ENCODE measurements at regions not wholly inside any gene's neighbourhood (a gene's known extent, or its start where the extent isn't known, plus 50 kb on each side); places are given as distances from the start of the nearest gene placed in this dataset.

DNA sequence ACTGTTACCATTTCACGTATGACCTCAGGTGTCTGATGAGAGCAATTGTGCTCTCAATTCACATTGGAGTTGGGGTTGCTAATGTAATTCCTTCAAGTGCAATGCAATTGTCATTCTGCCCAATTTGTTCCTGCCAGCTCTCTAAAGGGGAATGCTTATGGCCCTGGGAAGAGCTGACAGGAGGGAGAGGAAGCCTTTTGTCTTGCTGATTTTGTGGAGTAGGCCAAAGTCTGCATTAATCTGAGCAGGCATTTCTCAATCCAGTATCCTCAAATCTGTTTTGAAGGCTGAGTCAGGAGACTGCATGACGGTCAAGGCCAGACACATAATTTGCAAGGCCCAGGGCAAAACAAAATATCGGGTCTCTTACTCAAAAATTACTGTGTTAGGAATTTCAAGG, 326.4 kb upstream of the SPHKAP start:
- in situ Hi-C loops (cut with HindIII; ENCODE audit: low pct_unique_long_range_greater_than_20kb, low sequenced_read_pairs) (no loop called here), intact Hi-C loops (cut with micrococcal nuclease; ENCODE audit: unreplicated experiment) (no loop called here)
- ATAC-seq: no peak
- ChIA-PET CTCF (no interaction called here), POLR2A (no interaction called here)
- Histone ChIP-seq H3K27ac (ENCODE audit: low read length) (no peak overlapping the region), H3K36me3 (ENCODE audit: control insufficient read depth, insufficient read depth, low read length) (no peaks in the 10 kb centered on the region), H3K4me3 (ENCODE audit: low read depth in 2 of 2, low read length in 2 of 2) (no peak overlapping the region), H3K9me3 (ENCODE audit: control insufficient read depth, insufficient read depth, low read depth, low read length) (no peaks in the 10 kb centered on the region), H3K27me3 (ENCODE audit: control insufficient read depth, insufficient read depth, low read length) (no peaks in the 10 kb centered on the region), H3K4me1 (ENCODE audit: control insufficient read depth, insufficient read depth, low read length) (no peaks in the 10 kb centered on the region)
- no peak for DNase-seq (ENCODE audit: low read depth, low spot score)
- TF ChIP-seq, protein P1, sequence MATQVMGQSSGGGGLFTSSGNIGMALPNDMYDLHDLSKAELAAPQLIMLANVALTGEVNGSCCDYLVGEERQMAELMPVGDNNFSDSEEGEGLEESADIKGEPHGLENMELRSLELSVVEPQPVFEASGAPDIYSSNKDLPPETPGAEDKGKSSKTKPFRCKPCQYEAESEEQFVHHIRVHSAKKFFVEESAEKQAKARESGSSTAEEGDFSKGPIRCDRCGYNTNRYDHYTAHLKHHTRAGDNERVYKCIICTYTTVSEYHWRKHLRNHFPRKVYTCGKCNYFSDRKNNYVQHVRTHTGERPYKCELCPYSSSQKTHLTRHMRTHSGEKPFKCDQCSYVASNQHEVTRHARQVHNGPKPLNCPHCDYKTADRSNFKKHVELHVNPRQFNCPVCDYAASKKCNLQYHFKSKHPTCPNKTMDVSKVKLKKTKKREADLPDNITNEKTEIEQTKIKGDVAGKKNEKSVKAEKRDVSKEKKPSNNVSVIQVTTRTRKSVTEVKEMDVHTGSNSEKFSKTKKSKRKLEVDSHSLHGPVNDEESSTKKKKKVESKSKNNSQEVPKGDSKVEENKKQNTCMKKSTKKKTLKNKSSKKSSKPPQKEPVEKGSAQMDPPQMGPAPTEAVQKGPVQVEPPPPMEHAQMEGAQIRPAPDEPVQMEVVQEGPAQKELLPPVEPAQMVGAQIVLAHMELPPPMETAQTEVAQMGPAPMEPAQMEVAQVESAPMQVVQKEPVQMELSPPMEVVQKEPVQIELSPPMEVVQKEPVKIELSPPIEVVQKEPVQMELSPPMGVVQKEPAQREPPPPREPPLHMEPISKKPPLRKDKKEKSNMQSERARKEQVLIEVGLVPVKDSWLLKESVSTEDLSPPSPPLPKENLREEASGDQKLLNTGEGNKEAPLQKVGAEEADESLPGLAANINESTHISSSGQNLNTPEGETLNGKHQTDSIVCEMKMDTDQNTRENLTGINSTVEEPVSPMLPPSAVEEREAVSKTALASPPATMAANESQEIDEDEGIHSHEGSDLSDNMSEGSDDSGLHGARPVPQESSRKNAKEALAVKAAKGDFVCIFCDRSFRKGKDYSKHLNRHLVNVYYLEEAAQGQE (IDR thresholded peaks at IDR 0.05; ENCODE audit: insufficient read depth in 1 of 2, low read depth in 2 of 2, low read length in 1 of 2): no peak
- TF ChIP-seq TCF7L2 (IDR thresholded peaks at IDR 0.05; ENCODE audit: low read depth, low read length): no peak
- TF ChIP-seq, protein P2, sequence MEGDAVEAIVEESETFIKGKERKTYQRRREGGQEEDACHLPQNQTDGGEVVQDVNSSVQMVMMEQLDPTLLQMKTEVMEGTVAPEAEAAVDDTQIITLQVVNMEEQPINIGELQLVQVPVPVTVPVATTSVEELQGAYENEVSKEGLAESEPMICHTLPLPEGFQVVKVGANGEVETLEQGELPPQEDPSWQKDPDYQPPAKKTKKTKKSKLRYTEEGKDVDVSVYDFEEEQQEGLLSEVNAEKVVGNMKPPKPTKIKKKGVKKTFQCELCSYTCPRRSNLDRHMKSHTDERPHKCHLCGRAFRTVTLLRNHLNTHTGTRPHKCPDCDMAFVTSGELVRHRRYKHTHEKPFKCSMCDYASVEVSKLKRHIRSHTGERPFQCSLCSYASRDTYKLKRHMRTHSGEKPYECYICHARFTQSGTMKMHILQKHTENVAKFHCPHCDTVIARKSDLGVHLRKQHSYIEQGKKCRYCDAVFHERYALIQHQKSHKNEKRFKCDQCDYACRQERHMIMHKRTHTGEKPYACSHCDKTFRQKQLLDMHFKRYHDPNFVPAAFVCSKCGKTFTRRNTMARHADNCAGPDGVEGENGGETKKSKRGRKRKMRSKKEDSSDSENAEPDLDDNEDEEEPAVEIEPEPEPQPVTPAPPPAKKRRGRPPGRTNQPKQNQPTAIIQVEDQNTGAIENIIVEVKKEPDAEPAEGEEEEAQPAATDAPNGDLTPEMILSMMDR (IDR thresholded peaks at IDR 0.05): no peak
- TF ChIP-seq POLR2AphosphoS5 (IDR thresholded peaks at IDR 0.05; ENCODE audit: low read depth, low read length): no peak
- no peak for TF ChIP-seq SIN3A (IDR thresholded peaks at IDR 0.05; ENCODE audit: borderline replicate concordance, insufficient read depth, low read depth, low read length)
- no TSS peak for BruUV-seq (replicated peaks)

DNA sequence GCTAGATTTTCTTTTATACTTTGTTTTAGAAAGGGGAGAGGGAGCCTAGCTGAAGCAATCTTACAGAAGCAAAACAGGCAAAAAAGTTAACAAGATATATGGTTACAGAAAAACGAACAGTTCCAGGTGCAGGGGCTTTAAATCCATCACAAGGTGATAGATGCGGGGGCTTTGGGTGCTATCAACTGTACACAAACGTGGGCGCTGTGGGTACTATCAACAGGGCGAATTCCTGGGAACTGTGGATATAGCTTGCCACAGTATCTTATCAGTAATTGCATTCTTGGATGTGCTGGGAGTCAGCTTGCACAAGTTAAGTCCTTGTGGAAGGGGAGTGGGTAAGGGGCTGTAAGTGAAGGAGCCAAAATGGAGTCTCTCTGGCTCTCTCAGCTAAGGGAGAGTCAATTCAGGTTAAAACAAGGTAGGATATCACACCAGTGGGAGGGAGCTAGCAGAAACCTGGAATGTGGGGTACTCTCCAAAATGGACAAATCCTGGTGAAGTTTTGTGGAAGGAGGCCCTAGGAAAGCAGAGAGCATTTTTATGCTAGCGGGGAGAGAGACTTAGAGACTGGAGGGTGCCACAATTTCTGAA, 325.8 kb upstream of the SPHKAP start:
- TF ChIP-seq, protein P2 (IDR thresholded peaks at IDR 0.05): no peak
- no peak for TF ChIP-seq SIN3A (IDR thresholded peaks at IDR 0.05; ENCODE audit: borderline replicate concordance, insufficient read depth, low read depth, low read length)
- TF ChIP-seq TCF7L2 (IDR thresholded peaks at IDR 0.05; ENCODE audit: low read depth, low read length): no peak
- no peak for TF ChIP-seq POLR2AphosphoS5 (IDR thresholded peaks at IDR 0.05; ENCODE audit: low read depth, low read length)
- TF ChIP-seq, protein P1 (IDR thresholded peaks at IDR 0.05; ENCODE audit: insufficient read depth in 1 of 2, low read depth in 2 of 2, low read length in 1 of 2): no peak
- ChIA-PET CTCF (no interaction called here), POLR2A (interaction anchor here (0.6 kb wide), 1 partner anchor 23 kb away, joined by 7 read pairs; no protein-coding TSS in a partner anchor)
- no peaks in the 10 kb centered on the region for H3K27me3 ChIP-seq (ENCODE audit: control insufficient read depth, insufficient read depth, low read length)
- no peak for DNase-seq (ENCODE audit: low read depth, low spot score)
- intact Hi-C loops (cut with micrococcal nuclease; ENCODE audit: unreplicated experiment): no loop called here
- no peak overlapping the region for H3K4me3 ChIP-seq (ENCODE audit: low read depth in 2 of 2, low read length in 2 of 2)
- no peaks in the 10 kb centered on the region for H3K4me1 ChIP-seq (ENCODE audit: control insufficient read depth, insufficient read depth, low read length)
- no TSS peak for BruUV-seq (replicated peaks)
- ATAC-seq: no peak
- in situ Hi-C loops (cut with HindIII; ENCODE audit: low pct_unique_long_range_greater_than_20kb, low sequenced_read_pairs): no loop called here
- H3K9me3 ChIP-seq (ENCODE audit: control insufficient read depth, insufficient read depth, low read depth, low read length): no peaks in the 10 kb centered on the region
- no peaks in the 10 kb centered on the region for H3K36me3 ChIP-seq (ENCODE audit: control insufficient read depth, insufficient read depth, low read length)
- H3K27ac ChIP-seq (ENCODE audit: low read length): no peak overlapping the region

Data from Panc1 (cell line).